GM10248 (cell line): ENCODE measurements at regions not wholly inside any gene's neighbourhood (a gene's known extent, or its start where the extent isn't known, plus 50 kb on each side); places are given as distances from the start of the nearest gene placed in this dataset.
A peak's percentile ranks its signal among the peaks of the same experiment; 100 is the strongest.

Source experiments
- CTCF ChIA-PET: fragments of 300-600 bp; sonication (Branson Sonifier 250); formaldehyde crosslinking; extraction: SDS; loops from one replicate; lab custom pipeline; 2021; ENCODE audit warnings: antibody characterized with exemption; lab: Yijun Ruan, JAX
- POLR2A ChIA-PET: fragments of 350-650 bp; sonication (Branson Sonifier 250); formaldehyde crosslinking; extraction: SDS; loops from one replicate; lab custom pipeline; 2020; ENCODE audit warnings: antibody characterized with exemption; lab: Yijun Ruan, JAX
- DNase-seq: peaks from one replicate; pipeline ENCODE4 v3.0.0; 2012; ENCODE audit errors: extremely low spot score
- TF ChIP-seq, protein P1 (sequence below): IDR thresholded peaks from 2 replicates; pipeline ENCODE4 v1.5.1; 2012; ENCODE audit warnings: mild to moderate bottlenecking, low read depth; ENCODE audit errors: extremely low read depth, missing control alignments, control extremely low read depth

GRCh38 chr11:123302751-123303195 is 107.7 kb upstream of the CLMP start:
- peak; percentile 65 for DNase-seq
- POLR2A ChIA-PET = no interaction called here
- CTCF ChIA-PET = interaction anchor here (0.9 to 6.5 kb wide), 13 partner anchors 10 to 250 kb away, joined by 3 to 79 read pairs (median 3); no protein-coding TSS in a partner anchor
- TF ChIP-seq, protein P1, sequence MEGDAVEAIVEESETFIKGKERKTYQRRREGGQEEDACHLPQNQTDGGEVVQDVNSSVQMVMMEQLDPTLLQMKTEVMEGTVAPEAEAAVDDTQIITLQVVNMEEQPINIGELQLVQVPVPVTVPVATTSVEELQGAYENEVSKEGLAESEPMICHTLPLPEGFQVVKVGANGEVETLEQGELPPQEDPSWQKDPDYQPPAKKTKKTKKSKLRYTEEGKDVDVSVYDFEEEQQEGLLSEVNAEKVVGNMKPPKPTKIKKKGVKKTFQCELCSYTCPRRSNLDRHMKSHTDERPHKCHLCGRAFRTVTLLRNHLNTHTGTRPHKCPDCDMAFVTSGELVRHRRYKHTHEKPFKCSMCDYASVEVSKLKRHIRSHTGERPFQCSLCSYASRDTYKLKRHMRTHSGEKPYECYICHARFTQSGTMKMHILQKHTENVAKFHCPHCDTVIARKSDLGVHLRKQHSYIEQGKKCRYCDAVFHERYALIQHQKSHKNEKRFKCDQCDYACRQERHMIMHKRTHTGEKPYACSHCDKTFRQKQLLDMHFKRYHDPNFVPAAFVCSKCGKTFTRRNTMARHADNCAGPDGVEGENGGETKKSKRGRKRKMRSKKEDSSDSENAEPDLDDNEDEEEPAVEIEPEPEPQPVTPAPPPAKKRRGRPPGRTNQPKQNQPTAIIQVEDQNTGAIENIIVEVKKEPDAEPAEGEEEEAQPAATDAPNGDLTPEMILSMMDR = no peak

DNA sequence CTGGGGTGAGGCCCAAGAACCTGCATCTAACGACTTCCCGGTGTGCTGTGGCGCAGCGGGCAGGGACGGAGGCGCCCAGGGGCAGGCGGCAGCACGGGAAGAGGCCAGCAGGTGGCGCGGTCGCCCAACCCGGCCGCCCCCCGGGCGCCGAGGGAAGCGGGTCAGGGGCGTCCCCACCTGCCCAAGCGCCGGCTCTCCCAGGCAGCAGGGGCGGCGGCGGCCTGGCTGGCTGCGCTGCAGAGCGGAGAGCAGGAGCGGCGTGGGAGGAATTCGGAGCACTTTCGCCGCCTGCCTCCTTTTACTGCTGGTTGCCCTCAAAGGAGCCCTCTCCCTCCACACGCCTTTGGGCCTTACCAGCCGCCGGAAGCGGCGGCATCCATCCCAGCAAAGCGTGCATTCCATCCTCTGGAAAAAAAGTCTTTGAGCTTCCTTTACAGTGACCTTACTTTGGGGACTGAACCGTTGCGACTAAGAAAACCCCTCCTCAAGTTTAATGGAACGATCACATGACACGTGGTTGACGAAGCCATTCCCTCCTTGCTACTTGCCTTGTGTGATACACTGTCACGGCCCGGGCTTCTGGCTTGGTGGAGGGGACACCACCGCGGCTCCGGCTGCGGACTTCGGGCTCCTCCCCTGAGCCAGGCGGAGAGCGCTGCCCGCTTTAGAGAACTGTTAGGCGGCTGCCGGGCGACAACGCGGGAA is 106.8 kb upstream of the CLMP start:
- TF ChIP-seq, protein P1 = peak; percentile 90
- CTCF ChIA-PET = interaction anchor here (0.6 to 6.5 kb wide), 26 partner anchors 9 to 275 kb away, joined by 3 to 79 read pairs (median 4); no protein-coding TSS in a partner anchor
- peak; percentile 89 for DNase-seq
- POLR2A ChIA-PET = no interaction called here

GRCh38 chr11:123301013-123301591 is 106.1 kb upstream of the CLMP start:
- ChIA-PET POLR2A (no interaction called here), CTCF (interaction anchor here (0.6 to 6.5 kb wide), 27 partner anchors 8 to 275 kb away, joined by 3 to 79 read pairs (median 4); no protein-coding TSS in a partner anchor)
- TF ChIP-seq, protein P1 = no peak
- no peak for DNase-seq

- DNase-seq = no peak
- TF ChIP-seq, protein P1 = no peak
- CTCF ChIA-PET = interaction anchor here (1.2 to 6.5 kb wide), 8 partner anchors 9 to 256 kb away, joined by 3 to 79 read pairs (median 4); no protein-coding TSS in a partner anchor
- POLR2A ChIA-PET = no interaction called here
Observed at GRCh38 chr11:123299721-123300120, 104.7 kb upstream of the CLMP start.

DNA sequence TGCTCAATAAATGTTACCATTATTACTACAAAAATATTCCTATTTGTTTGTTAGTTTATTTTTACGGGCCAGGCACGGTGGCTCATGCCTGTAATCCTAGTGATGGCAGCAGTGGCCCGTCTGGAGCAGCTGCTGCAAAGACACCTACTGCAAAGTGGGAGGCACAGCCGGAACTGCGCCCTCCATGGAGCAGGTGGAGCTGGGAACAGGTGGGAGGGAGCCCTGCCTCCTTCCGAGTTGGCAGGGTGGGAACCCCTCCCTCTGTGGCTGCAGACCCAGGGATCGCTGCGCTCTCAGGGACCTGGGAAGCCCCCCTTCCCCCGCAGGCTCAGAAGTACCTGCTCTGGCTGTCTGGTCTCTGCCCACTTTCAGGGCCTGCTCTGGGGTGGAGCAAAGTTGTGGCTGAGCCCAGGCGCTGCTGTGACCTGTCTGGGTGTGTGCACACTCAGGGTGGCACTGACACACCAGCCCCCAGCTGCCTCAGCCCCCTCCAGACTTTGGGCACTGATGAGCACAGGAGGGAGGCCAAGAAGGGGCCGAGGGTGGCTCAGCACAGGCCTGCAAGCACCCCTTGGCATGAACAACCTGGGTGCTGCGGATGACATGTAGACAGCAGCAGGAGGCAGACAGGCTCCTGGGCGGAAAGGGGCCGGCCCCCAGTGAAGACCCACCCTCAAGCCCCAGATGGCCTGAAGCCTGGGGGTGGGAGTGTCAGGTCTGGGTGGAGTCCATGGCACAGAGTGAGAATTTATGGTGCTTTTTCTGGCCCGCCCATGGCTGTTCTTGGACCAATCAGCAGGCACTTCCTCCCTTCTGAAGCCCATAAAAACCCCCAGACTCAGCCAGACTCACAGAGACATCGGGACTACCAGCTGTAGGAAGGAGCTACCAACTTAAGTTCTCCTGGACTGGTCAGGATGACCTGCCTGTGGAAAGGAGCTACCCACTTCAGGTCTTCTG is 103.7 kb upstream of the CLMP start:
- DNase-seq = no peak
- ChIA-PET POLR2A (no interaction called here), CTCF (interaction anchor here (0.9 to 6.5 kb wide), 7 partner anchors 8 to 179 kb away, joined by 4 to 79 read pairs (median 5); no protein-coding TSS in a partner anchor)
- TF ChIP-seq, protein P1 = no peak
